HG03520 (cell line): ENCODE measurements at regions not wholly inside any gene's neighbourhood (a gene's known extent, or its start where the extent isn't known, plus 50 kb on each side); places are given as distances from the start of the nearest gene placed in this dataset.
"Not testable (repeated sequence)": the region's sequence is repeated elsewhere in the genome, so short reads cannot be mapped to it uniquely, and the experiment has no call there.

ENCODE experiments used
- ATAC-seq: cut with Tn5 transposase; IDR thresholded peaks from one replicate; pipeline ENCODE4 v1.9.1; 2021; ENCODE audit warnings: mild to moderate bottlenecking, moderate library complexity; ENCODE audit not compliant: unreplicated experiment

DNA sequence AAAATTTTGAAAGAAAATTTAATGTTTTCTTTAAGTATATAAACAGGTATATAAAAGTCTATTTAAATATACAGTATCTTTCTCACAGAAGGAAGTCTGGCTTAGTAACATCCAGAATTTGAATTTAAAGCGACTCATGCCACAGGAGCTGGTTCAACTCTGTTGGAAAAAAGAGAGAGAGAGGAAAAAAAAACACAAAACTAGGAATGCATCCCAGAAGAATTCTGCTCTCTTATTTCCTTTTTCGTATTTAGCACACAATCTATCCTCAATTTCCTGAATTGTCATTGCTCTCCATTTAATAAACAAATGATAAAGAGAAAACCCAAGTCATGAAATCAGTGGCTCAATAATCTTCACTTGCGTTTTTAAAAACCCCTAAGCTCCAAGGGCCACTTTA is 107.5 kb upstream of the SCAF8 start:
- ATAC-seq = no peak

DNA sequence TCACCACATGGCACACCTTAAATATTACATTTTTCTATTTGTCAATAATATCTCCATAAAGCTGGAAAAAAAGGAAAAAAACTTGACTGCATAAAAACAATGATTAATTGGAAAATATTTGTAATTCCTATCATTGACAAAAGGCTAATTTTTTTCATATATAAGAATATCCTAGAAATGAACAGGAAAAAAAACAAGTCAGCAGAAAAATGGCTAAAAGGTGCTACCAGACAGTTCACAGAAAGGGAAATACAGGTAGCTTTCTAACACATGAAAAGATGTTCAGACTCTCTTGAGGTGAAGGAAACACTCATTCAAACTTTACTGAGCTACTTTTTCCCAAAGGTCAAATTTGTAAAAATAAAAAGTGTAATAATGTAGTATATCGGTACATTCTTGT is 104.1 kb upstream of the SCAF8 start:
- no peak for ATAC-seq

DNA sequence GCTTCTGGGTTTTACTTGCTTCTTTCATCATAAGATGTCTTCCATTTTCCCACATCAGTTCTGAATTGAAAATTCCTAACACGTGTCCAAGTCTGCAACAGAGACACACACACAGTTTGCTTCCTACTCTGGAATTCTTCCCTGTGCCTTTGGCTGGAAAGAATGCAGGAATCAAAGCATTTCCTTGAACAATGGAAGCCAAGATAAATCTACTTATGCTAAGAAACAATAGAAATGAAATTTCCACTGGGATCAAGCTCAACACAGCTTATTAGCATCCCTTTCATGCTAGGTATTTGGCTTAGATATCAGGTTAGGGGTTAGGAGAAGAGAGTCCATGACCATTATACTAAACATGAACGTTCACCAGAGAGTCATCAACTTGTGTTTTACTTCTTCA is 101.1 kb upstream of the SCAF8 start:
- ATAC-seq = no peak

DNA sequence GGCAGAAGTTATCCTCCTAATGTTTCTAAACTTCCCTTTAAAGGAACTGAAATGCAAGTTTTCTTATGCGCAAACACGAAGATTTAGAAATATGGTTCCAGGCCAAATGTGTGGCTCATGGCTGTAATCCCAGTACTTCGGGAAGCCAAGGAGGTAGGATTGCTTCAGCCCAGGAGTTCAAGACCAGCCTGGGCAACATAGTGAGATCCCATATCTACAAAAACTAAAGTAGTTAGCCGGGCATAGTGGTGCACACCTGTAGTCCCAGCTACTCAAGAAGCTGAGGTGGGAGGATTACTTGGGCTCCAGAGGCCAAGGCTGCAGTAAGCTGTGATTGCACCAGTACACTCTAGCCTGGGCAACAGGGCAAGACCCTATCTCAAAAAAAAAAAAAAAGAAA is 95.8 kb upstream of the SCAF8 start:
- no peak for ATAC-seq

DNA sequence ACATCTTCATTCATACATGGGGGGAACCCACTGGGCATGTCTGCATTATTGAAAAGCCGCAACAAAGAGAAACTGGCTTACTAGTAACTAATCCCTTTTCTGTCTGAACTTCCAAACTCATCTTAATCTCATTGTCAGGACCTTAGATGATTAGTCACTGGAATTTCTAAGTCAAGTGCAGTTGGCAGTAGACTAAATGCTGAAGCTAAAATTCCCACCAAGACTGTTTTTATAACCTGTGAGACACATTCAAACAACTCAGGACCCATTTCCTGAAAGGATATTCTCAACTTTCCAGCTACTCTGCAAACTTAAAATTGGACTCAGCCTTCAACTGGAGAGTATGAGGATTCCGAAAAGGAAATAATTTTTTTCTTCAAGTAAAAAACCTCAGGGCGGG is 94.8 kb upstream of the SCAF8 start:
- no peak for ATAC-seq

DNA sequence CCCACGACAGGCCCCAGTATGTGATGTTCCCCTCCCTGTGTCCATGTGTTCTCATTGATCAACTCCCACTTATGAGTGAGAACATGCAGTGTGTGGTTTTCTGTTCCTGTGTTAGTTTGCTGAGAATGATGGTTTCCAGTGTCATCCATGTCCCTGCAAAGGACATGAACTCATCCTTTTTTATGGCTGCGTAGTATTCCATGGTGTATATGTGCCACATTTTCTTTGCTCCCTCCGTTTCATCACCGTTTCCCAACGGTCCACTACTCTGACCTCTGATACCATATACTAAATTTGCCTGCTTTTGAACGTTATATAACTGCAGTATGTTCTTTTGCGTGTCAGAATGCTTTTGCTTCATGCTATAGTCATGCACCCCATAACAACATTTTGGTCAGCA is 94.0 kb upstream of the SCAF8 start:
- ATAC-seq = not testable (repeated sequence)

DNA sequence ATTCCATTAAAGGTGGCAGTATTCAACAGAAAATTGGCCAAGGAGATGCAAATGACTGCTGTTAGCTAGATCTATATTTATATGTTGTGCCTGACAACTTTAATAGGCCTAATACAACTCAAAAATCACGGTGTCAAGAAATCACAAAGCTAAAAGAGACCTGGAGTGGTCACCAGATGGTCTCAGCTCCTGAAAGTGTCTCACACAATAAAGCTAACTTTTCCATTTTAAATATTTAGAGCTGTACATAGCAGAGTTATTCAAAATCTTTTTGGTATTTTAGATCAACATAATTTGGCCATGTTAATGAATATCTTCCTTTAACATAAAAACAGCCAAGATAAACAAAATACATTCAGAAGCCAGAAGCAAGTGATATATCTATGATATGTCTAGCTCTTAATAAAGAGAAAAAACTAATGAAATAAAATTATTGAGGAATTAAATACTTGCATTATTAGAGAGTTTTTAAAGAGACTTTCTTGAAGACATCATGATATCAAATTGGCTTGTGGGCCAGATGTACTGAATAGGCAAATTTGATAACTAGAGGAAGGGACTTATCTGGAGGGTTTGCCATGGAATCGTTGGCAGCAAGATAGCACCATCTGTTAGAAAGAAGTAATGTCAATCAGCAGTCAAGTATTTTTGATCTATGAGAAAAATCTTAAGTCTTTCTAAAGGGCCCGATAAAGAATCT is 84.9 kb upstream of the SCAF8 start:
- no peak for ATAC-seq

DNA sequence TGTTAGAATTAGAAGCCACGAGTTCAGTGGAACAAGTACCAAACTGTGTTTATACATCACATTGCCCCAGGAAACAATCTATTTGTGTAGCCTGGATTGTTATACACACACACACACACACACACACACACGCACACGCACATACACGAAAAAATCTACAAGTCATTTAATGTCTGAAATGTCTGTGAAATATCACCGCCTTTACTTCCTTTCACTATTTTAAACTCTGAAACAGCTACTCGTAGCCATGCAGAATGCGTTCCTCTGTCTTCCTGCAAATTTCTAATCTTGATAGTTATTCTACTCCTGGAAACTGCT is 84.4 kb upstream of the SCAF8 start:
- ATAC-seq = no peak

DNA sequence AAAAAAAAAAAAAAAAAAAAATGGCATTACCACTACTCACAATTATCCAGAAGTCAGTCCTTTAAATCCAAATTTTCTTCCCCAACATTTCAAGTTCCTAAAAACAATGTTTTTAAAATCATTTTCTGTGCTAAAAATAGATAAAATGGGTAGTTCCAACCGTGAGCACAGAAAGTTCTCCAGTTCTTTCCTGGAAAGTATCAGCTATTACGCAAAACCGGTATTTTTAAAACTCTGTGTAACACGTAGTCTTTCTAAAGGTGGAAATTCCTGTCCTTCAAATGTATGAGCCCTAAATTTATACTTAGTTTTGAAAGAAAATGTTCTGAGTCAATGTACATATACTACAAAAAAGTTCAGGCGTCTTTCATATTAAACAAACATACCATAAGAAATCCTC is 83.5 kb upstream of the SCAF8 start:
- ATAC-seq = no peak

DNA sequence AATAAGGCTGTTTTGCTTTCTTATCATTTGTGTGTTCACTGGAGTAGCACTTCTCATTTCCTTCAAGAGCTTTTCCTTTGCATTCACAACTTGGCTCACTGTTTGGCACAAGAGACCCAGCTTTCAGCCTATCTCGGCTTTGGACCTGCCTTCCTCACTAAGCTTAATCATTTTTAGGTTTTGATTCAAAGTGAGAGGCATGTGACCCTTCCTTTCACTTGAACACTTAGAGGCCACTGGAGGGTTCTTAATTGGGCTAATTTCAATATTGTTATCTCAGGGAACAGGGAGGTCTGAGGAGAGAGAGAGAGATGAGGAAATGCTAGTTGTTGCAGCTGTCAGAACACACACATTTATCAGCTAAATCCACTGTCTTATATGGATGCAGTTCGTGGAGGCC is 82.9 kb upstream of the SCAF8 start:
- no peak for ATAC-seq

DNA sequence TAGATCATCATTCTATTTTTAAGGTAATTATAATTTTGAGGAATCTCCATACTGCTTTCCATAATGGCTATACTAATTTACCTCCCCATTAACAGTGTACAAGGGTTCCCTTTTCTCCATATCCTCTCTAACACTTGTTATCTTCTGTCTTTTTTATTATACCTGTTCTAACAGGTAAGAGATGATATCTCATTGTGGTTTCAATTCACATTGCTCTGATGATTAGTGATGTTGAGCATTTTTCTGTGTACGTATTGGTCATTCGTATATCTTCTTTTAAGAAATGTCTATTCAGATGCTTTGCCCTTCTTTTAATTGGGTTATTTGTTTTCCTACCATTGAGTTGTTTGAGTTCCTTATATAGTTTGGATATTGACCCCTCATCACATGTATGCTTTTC is 81.6 kb upstream of the SCAF8 start:
- no peak for ATAC-seq

DNA sequence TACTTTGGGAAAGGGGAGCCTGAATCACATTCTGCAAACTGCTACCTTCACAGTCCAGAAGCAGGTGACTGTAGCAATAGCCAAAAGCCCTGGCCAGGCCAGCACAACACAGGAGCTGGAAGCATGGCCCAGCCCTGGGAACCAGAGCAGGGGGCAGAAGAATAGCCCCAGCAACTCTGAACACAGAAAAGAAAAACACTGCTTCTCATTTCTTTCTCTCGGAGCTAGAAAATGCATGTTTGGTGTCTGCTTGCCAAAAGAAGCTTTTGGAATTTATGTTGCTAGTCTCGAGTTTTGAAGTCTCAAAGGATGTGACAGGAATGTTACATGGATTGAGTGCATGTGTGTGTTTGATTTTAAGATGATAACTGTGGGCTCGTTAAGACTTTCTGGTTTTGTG is 79.8 kb upstream of the SCAF8 start:
- no peak for ATAC-seq

DNA sequence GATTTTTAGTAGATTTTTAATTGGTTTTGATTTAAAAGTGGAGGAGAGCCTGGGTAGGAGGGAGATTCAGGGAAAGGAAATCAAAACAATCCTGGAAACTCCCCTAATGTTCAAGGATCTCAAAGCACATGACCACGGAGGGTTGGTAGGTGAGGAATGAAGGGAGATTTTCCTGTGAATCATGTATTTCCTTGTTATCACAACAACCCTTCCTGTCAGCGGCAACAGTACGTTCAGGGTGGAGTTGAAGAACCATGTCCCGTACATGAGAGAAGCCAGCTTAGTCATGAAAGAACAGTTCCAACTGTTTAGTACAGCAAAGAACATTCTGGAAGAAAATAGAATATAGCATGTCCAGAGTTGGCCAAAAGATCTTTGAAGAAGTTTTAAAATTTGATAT is 79.4 kb upstream of the SCAF8 start:
- no peak for ATAC-seq

DNA sequence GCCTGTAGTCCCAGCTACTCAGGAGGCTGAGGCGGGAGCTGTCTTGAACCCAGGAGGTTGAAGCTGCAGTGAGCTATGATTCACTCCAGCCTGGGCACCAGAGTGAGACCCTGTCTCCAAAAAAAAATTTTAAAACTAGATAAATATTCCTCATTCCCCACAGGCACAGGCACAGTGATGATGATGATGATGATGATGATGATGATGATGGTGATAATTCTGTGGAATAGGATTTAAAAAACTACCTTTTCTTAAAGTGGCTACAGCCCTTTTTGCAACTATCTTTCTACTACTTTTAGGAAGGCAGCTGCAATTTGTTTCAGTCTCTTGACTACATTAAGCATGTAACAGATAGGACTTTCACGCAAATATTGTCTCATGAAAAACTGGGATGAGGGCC is 76.6 kb upstream of the SCAF8 start:
- ATAC-seq = no peak

DNA sequence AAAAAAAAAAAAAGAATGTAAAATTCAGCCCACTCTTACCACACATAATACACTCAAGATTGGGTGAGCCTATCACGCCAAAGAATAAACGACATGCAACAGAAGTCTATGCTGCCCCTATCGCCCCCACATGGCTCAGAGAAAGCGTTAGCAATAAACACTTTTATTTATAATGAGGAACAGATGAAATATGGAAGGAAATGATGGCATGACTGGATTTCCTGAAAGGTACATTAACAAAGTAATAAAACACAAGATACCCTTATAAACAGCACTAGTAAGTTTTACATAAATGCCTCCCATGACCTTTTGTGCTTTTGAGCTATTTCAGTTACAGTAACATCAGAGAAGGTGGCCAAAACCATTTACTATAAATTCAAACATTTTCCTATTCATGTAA is 71.4 kb upstream of the SCAF8 start:
- ATAC-seq = no peak

DNA sequence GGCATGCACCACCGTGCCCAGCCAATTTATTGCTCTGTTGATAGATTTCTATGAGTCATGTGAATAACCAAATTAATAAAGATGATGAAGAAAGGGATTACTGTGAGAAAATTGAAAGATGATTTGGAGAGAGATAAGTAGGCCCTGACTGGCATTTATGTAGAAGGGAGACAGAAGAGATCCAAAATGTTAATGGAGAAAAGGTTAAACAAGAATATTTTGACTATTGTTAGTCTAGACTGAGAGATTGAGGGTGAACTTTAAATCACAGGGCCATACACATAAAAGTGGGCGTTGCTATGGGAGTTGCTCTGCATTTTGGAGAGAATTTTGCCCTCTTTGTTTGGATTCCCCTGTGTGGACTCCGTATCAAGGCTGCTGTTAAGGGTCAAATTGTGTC is 68.9 kb upstream of the SCAF8 start:
- ATAC-seq = no peak

DNA sequence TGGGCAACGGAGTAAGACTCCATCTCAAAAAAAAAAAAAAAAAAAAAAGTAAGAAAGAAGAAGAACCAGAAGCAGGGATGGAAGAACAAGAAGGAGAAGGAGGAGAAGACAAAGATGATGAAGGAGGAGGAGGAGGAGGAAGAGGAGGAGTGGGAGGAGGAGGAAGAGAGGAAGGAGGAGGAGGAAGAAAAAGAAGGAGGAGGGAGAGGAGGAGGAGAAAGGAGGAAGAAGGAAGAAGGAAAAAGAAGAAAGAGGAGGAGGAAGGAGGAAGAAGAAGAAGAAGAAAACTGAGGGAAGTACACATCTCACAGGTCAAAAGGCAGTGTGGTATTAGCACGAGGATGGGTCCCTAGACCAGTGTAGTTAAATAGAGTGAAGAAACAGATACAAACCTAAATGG is 65.1 kb upstream of the SCAF8 start:
- no peak for ATAC-seq

DNA sequence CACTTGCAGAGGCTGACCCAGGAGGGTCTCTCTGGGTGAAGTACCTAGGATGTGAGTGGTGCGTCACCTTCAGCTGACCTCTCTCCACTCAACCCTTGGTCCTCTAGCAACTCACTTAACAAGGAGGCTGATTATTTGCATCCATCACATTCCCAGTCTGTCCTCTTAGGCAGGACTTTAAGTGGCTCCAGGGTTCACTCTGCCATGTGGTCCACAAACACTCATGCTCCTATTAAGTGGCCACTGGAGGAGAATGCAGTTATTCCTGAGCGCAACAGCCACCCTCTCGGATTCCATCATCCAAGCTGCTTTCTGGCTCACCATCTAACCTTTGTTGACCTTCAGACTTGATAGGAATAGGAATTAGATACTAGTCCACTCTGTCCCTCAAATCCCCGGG is 61.1 kb upstream of the SCAF8 start:
- no peak for ATAC-seq

DNA sequence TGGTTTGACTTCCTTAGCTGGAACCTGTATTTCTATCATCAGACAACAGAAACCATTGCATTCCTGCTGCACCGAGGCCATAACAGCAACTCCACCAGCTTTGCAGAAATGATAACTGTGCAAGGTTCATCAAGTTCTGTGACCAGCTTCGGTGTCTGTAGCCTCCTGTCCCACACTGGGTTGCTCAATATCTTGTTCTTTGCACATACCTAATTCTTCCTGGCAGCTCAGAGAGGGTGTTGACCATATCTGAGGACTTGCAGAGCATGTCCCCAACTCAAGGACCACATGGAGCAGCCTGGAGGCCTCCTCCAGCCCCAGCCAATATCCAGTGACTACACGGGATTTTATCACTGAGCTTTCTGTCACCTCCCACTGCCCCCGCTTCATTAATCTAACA is 59.3 kb upstream of the SCAF8 start:
- ATAC-seq = no peak

DNA sequence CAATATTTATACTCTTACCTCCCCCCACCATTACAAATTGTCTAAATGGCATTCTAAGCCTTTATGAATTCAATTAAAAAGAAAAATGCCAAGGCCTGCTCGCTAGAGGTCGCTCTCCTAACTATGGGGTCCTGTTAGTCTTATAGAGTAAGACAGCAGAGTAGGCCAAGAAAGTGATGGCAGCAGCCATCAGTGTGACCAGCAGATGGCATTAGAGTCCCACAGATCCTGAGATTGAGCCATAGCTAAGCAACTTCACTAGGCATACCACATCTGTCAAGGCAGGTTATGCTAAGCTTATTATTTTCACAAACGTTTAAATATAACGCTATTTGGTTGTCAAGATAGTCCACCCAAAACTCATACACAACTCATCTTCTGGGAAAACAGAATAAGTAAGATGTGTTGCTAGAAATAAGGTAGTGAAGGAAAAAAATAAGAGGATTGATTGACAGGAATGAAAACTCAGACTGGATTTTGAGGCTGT is 57.6 kb upstream of the SCAF8 start:
- ATAC-seq = peak; percentile 100

DNA sequence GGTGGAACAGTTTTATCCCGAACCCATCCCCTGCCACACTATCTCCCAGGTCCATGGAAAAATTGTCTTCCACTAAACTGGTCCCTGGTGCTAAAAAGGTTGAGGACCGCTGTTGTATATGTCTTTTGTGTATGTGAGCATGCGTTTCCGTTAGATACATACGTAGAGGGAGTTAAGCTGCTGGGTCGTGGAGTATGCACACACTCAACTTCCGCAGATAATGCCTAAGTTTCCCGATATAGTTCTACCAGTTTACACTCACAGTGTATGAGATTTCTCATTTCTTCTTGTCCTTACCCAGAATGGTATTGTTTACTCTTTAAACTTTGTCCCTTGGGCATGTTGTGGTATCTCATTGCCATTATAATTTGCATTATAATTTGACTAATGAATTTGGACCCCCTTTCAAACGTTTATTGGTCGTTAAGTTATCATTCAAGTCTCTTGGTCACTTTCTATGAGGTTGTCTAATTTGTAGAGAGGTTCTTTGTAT is 50.5 kb upstream of the SCAF8 start:
- no peak for ATAC-seq
